ENCODE measurements at regions not wholly inside any gene's neighbourhood (a gene's known extent, or its start where the extent isn't known, plus 50 kb on each side); places are given as distances from the start of the nearest gene placed in this dataset.
"Not testable (repeated sequence)": the region's sequence is repeated elsewhere in the genome, so short reads cannot be mapped to it uniquely, and the experiment has no call there.

DNA sequence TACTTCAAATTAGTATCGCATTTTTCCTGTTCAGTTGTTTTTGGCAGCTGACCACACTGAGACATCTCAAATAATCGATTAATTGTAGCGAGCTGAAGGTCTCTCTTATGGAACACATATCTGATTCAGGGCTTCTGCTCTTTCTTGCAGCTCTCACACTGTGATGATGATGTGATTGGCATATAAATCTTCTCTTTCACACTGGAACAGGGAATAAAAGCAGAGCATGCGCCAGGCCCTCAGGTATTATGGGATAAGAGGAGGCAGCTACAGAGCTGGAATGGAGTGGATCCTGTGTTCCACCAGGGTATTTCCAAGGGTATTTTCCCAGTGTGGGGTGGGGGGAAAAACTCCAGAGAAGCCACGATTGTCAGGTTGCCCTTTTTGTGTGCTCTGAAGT is 265.4 kb upstream of the CASK start:
- no peak for ATAC-seq
- intact Hi-C loops (cut with DNase I), result no loop called here

DNA sequence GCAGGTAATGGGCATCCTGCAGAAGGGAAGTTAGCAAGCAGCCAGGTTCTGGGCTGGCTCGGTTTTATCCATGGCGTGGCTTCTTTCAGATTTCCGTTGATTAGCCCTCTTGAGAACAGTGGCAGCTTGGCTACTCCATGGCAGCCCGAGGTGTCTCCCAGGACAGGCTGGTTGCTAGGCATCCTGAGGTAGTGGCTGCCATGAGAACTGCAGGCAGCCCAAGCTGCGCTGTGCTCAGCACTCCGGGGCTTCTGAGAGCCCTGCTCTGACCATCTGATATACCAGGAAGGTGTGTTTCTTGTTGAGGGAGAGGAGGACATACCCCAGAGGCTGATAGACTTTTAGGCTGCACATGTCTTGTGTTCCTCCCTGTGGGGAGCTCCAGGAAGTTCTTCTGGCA is 253.4 kb upstream of the CASK start:
- Histone ChIP-seq H3K9me3 (no peaks in the 10 kb centered on the region), H3K27me3 (no peaks in the 10 kb centered on the region), H3K36me3 (replicated peaks in 1 of 2; ENCODE audit: insufficient read depth in 1 of 2, low read depth in 2 of 2) (no peaks in the 10 kb centered on the region), H3K4me3 (no peak overlapping the region), H3K4me1 (peaks cover 11% of the 10 kb centered on the region), H3K27ac (peak overlapping the region in 2 of 4 donors; percentile 66 to 67)
- ATAC-seq (no peak), DNase-seq (peak in 2 of 4 donors; percentile 5 to 14)
- WGBS, 2 donors, result 70 to 83% methylated on average over 3 to 4 of the region's 6 CpGs
- no peak for TF ChIP-seq POLR2A (IDR thresholded peaks at IDR 0.05)
- TF ChIP-seq, protein P1, sequence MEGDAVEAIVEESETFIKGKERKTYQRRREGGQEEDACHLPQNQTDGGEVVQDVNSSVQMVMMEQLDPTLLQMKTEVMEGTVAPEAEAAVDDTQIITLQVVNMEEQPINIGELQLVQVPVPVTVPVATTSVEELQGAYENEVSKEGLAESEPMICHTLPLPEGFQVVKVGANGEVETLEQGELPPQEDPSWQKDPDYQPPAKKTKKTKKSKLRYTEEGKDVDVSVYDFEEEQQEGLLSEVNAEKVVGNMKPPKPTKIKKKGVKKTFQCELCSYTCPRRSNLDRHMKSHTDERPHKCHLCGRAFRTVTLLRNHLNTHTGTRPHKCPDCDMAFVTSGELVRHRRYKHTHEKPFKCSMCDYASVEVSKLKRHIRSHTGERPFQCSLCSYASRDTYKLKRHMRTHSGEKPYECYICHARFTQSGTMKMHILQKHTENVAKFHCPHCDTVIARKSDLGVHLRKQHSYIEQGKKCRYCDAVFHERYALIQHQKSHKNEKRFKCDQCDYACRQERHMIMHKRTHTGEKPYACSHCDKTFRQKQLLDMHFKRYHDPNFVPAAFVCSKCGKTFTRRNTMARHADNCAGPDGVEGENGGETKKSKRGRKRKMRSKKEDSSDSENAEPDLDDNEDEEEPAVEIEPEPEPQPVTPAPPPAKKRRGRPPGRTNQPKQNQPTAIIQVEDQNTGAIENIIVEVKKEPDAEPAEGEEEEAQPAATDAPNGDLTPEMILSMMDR (IDR thresholded peaks at IDR 0.05), result no peak
- intact Hi-C loops (cut with DNase I), result no loop called here

More for the DNA sequence above, 265.4 kb upstream of the CASK start:
- DNase-seq, result no peak
- no peak for TF ChIP-seq POLR2A (IDR thresholded peaks at IDR 0.05)
- TF ChIP-seq, protein P1 (IDR thresholded peaks at IDR 0.05), result no peak
- no peaks in the 10 kb centered on the region for H3K27me3 ChIP-seq
- no peak overlapping the region for H3K4me3 ChIP-seq
- no peaks in the 10 kb centered on the region for H3K4me1 ChIP-seq
- H3K27ac ChIP-seq, result no peak overlapping the region
- H3K36me3 ChIP-seq (replicated peaks in 1 of 2; ENCODE audit: insufficient read depth in 1 of 2, low read depth in 2 of 2), result no peaks in the 10 kb centered on the region
- H3K9me3 ChIP-seq, result no peaks in the 10 kb centered on the region
- 57 to 68% methylated on average over 5 of the region's 5 CpGs for WGBS, 2 donors

DNA sequence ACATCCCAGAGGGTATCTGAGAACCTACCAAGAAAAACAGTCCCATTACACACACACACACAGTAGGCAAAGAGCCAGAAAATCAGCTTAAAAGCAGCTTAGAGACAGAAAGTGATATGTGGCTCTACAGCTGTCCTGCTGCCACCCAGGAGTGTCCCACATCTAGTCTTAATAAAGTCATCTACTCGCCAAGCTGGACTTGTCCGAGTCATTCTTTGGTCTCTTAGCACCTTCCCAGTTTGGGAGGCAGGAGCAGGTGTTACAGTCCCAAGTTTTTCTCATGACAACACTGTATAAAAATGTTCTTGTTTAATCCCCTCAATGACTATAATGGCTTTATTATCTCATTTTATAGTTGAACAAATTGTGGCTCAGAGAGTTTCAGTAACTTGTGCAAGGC is 252.5 kb upstream of the CASK start:
- WGBS, 2 donors, result 18% methylated on average over 2 of the region's 2 CpGs
- intact Hi-C loops (cut with DNase I), result no loop called here
- peak; percentile 92 for ATAC-seq

DNA sequence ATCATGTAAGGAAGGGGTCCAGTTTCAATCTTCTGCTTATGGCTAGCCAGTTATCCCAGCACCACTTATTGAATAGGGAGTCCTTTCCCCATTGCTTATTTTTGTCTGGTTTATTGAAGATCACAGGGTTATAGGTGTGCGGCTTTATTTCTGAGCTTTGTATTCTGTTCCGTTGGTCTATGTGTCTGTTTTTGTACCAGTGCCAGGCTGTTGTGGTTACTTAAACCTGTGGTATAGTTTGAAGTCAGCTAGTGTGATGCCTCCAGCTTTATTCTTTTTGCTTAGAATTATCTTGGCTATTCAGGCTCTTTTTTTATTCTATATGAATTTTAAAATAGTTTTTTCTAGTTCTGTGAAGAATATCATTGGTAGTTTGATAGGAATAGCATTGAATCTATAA is 234.6 kb upstream of the CASK start:
- H3K4me3 ChIP-seq; DNase-seq; H3K9me3 ChIP-seq; intact Hi-C loops (cut with DNase I); ATAC-seq; H3K27me3 ChIP-seq; H3K4me1 ChIP-seq; H3K36me3 ChIP-seq (replicated peaks in 1 of 2; ENCODE audit: insufficient read depth in 1 of 2, low read depth in 2 of 2); H3K27ac ChIP-seq: not testable (repeated sequence)
- WGBS, 2 donors, result 64 to 85% methylated on average over 2 of the region's 2 CpGs

More for the DNA sequence above, 252.5 kb upstream of the CASK start:
- Histone ChIP-seq H3K4me3 (no peak overlapping the region), H3K9me3 (no peaks in the 10 kb centered on the region), H3K27ac (peak overlapping the region in 3 of 4 donors; percentile 31 to 67 (median 66)), H3K36me3 (replicated peaks in 1 of 2; ENCODE audit: insufficient read depth in 1 of 2, low read depth in 2 of 2) (no peaks in the 10 kb centered on the region), H3K4me1 (peaks cover 11% of the 10 kb centered on the region), H3K27me3 (no peaks in the 10 kb centered on the region)
- TF ChIP-seq, protein P1 (IDR thresholded peaks at IDR 0.05), result no peak
- TF ChIP-seq POLR2A (IDR thresholded peaks at IDR 0.05), result no peak
- DNase-seq, result peak; percentile 52 to 57 (median 54)

DNA sequence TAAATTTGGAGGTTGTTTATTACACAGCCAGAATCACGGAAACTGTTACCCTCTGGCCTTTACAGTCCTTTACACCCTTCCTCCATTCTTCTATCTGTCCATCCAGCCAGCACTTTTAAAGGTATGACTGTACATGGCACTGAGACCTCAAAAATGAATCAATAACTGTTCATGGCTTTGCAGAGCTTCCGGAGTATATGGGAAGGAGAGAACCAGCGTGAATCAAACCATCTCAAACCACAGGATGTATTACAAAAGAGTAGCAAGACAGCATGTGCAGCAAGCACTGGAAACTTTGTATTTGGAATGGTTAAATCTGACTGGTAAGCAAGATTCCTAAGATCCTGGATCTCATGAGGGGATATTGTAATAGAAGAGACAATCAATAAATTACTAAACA is 228.5 kb upstream of the CASK start:
- H3K4me3 ChIP-seq, result no peak overlapping the region
- H3K9me3 ChIP-seq, result no peaks in the 10 kb centered on the region
- TF ChIP-seq POLR2A (IDR thresholded peaks at IDR 0.05), result no peak
- TF ChIP-seq, protein P1 (IDR thresholded peaks at IDR 0.05), result no peak
- intact Hi-C loops (cut with DNase I), result no loop called here
- 64 to 76% methylated on average over 3 of the region's 3 CpGs for WGBS, 2 donors
- H3K27me3 ChIP-seq, result no peaks in the 10 kb centered on the region
- DNase-seq (no peak), ATAC-seq (no peak)
- no peaks in the 10 kb centered on the region for H3K36me3 ChIP-seq (replicated peaks in 1 of 2; ENCODE audit: insufficient read depth in 1 of 2, low read depth in 2 of 2)
- no peaks in the 10 kb centered on the region for H3K4me1 ChIP-seq
- no peak overlapping the region for H3K27ac ChIP-seq
